K562 (cell line): ENCODE measurements at regions not wholly inside any gene's neighbourhood (a gene's known extent, or its start where the extent isn't known, plus 50 kb on each side); places are given as distances from the start of the nearest gene placed in this dataset.

Source experiments
- EGR1 ChIP-seq: fragments of 450-650 bp; conservative IDR thresholded peaks from 2 replicates; pipeline ENCODE4 v1.6.1; 2017; ENCODE audit warnings: mild to moderate bottlenecking
- ELF1 ChIP-seq: fragments of 200-800 bp; sonication (Bioruptor generic); IDR thresholded peaks from 2 replicates; pipeline ENCODE4 v1.6.1; 2016; ENCODE audit warnings: missing genetic modification characterization, missing compliant biosample characterization
- GABPB2 ChIP-seq: fragments of 250-450 bp; sonication (Bioruptor Pico); conservative IDR thresholded peaks from 2 replicates; pipeline ENCODE4 v1.5.1; 2021; ENCODE audit warnings: mild to moderate bottlenecking
- KHSRP ChIP-seq: fragments of 450-650 bp; IDR thresholded peaks from 2 replicates; pipeline ENCODE4 v1.6.1; 2017
- NELFE ChIP-seq: IDR thresholded peaks from 2 replicates; pipeline ENCODE4 v1.6.1; 2011; ENCODE audit warnings: mild to moderate bottlenecking; ENCODE audit not compliant: insufficient read depth, insufficient read length
- NFATC3 ChIP-seq: fragments of 450-650 bp; IDR thresholded peaks from 2 replicates; pipeline ENCODE4 v1.6.1; 2017; ENCODE audit warnings: mild to moderate bottlenecking
- NFE2 ChIP-seq: IDR thresholded peaks from 2 replicates; pipeline ENCODE4 v1.6.1; 2014; ENCODE audit warnings: antibody characterized with exemption, low read depth
- NR3C1 ChIP-seq: sonication (generic); formaldehyde crosslinking; IDR thresholded peaks from 2 replicates; pipeline ENCODE4 v1.8.1; 2022; ENCODE audit warnings: missing genetic modification reagents
- REST ChIP-seq, 2 experiments: fragments of 450-650 bp; formaldehyde crosslinking in 1 of 2; IDR thresholded peaks; 2 replicates each; pipeline versions ENCODE4 v1.4.0 to v1.6.1; 2014 to 2020; ENCODE audit warnings: mild to moderate bottlenecking in 2 of 2, borderline replicate concordance in 1 of 2, low read depth in 1 of 2
- TRIM28 ChIP-seq: fragments of 450-650 bp; IDR thresholded peaks from 2 replicates; pipeline ENCODE4 v1.6.1; 2017
- TF ChIP-seq, protein P1 (sequence below): fragments of 450-650 bp; formaldehyde crosslinking; IDR thresholded peaks from 2 replicates; pipeline ENCODE4 v1.4.0; 2020; ENCODE audit warnings: mild to moderate bottlenecking, moderate library complexity
- TF ChIP-seq, protein P2 (sequence below): fragments of 450-650 bp; formaldehyde crosslinking; conservative IDR thresholded peaks from 2 replicates; pipeline ENCODE4 v1.4.0; 2022; ENCODE audit warnings: mild to moderate bottlenecking, missing genetic modification characterization
- TF ChIP-seq, protein P3 (sequence below): sonication (generic); formaldehyde crosslinking; IDR thresholded peaks from 2 replicates; pipeline ENCODE4 v1.8.0; 2022; ENCODE audit warnings: mild to moderate bottlenecking, missing genetic modification reagents, borderline replicate concordance

GRCh38 chr6:21987501-21987957, 309.3 kb downstream of the PRL start (continued):
- TF ChIP-seq, protein P1, sequence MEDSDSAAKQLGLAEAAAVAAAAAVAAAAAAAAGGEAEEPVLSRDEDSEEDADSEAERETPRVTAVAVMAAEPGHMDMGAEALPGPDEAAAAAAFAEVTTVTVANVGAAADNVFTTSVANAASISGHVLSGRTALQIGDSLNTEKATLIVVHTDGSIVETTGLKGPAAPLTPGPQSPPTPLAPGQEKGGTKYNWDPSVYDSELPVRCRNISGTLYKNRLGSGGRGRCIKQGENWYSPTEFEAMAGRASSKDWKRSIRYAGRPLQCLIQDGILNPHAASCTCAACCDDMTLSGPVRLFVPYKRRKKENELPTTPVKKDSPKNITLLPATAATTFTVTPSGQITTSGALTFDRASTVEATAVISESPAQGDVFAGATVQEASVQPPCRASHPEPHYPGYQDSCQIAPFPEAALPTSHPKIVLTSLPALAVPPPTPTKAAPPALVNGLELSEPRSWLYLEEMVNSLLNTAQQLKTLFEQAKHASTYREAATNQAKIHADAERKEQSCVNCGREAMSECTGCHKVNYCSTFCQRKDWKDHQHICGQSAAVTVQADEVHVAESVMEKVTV (CRISPR knock-in tag) = no peak
- no peak for TF ChIP-seq KHSRP
- peak; percentile 41 for TF ChIP-seq REST (IDR thresholded peaks at IDR 0.05; ENCODE audit: borderline replicate concordance)
- no peak for TF ChIP-seq REST (CRISPR knock-in tag; IDR thresholded peaks at IDR 0.05; ENCODE audit: low read depth)
- TF ChIP-seq, protein P2, sequence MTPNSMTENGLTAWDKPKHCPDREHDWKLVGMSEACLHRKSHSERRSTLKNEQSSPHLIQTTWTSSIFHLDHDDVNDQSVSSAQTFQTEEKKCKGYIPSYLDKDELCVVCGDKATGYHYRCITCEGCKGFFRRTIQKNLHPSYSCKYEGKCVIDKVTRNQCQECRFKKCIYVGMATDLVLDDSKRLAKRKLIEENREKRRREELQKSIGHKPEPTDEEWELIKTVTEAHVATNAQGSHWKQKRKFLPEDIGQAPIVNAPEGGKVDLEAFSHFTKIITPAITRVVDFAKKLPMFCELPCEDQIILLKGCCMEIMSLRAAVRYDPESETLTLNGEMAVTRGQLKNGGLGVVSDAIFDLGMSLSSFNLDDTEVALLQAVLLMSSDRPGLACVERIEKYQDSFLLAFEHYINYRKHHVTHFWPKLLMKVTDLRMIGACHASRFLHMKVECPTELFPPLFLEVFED (CRISPR knock-in tag) = no peak
- no peak for TF ChIP-seq NR3C1 (CRISPR knock-in tag)
- TF ChIP-seq TRIM28 = no peak
- no peak for TF ChIP-seq NFATC3
- no peak for TF ChIP-seq NFE2
- TF ChIP-seq ELF1 (tag) = peak; percentile 81
- no peak for TF ChIP-seq GABPB2 (CRISPR knock-in tag)
- peak; percentile 17; the same call in 1 of the 2 replicates for TF ChIP-seq EGR1
- TF ChIP-seq, protein P3, sequence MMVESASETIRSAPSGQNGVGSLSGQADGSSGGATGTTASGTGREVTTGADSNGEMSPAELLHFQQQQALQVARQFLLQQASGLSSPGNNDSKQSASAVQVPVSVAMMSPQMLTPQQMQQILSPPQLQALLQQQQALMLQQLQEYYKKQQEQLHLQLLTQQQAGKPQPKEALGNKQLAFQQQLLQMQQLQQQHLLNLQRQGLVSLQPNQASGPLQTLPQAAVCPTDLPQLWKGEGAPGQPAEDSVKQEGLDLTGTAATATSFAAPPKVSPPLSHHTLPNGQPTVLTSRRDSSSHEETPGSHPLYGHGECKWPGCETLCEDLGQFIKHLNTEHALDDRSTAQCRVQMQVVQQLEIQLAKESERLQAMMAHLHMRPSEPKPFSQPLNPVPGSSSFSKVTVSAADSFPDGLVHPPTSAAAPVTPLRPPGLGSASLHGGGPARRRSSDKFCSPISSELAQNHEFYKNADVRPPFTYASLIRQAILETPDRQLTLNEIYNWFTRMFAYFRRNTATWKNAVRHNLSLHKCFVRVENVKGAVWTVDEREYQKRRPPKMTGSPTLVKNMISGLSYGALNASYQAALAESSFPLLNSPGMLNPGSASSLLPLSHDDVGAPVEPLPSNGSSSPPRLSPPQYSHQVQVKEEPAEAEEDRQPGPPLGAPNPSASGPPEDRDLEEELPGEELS = no peak
- TF ChIP-seq NELFE = no peak
